LNCAP (cell line): ENCODE measurements at regions not wholly inside any gene's neighbourhood (a gene's known extent, or its start where the extent isn't known, plus 50 kb on each side); places are given as distances from the start of the nearest gene placed in this dataset.

Experiments used
- CTCF ChIP-seq: fragments of 450-650 bp; IDR thresholded peaks from 2 replicates; pipeline ENCODE4 v1.5.1; 2017; ENCODE audit warnings: mild to moderate bottlenecking

- TF ChIP-seq CTCF = no peak
These were observed 129.2 kb upstream of the CTNNA2 start for GRCh38 chr2:79383681-79384080.

- TF ChIP-seq CTCF = no peak
These were observed 137.0 kb upstream of the CTNNA2 start for GRCh38 chr2:79375817-79376216.

DNA sequence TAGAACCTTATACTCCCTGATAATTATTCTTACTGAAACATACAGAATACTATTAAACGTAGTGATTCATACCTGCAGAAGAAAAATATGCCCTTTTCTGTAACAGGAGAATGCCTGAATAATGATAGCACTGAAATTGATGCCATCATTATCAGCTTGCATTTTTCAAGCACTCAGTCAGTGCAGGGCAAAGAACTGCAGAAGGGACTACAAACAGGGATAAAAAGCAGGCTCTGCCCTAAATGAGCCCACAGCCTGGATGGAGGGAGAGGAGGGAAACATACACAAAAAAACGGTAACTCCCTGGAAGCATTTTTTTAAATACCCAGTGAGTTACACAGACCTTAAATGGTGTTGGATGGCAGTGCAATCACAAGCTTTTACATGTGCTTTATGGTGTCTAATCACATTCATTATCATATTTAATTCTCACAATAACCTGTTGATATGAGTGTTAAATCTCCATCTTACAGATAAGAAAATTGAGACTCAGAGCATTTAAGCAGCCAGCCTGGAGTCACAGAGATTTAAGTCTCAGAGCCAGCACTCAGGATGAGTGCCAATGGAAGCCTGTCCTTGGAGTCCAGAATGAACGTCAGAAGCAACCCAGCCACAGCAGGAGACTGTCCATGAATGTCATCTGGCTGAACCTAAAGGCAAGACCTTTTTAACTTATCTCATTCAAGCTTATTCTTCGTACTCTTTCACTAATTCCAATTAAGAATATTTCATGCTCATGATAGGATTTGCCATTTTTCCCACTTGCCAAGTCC is 139.3 kb upstream of the CTNNA2 start:
- TF ChIP-seq CTCF = no peak

- TF ChIP-seq CTCF = no peak
These were observed 141.8 kb upstream of the CTNNA2 start for GRCh38 chr2:79370976-79371538.

- no peak for TF ChIP-seq CTCF
These were observed 143.7 kb upstream of the CTNNA2 start for GRCh38 chr2:79369127-79369526.

GRCh38 chr2:79368116-79368630 is 144.7 kb upstream of the CTNNA2 start:
- TF ChIP-seq CTCF = no peak

GRCh38 chr2:79359419-79359818 is 153.4 kb upstream of the CTNNA2 start:
- TF ChIP-seq CTCF = no peak
